Stimulated activated naive CD8-positive, alpha-beta T cell treated with anti-CD3 and anti-CD28 coated beads, Interleukin-15, amount 100 ng/mL, for 72 hours (primary cell): ENCODE measurements at regions not wholly inside any gene's neighbourhood (a gene's known extent, or its start where the extent isn't known, plus 50 kb on each side); places are given as distances from the start of the nearest gene placed in this dataset.
"Not testable (repeated sequence)": the region's sequence is repeated elsewhere in the genome, so short reads cannot be mapped to it uniquely, and the experiment has no call there.

Experiments used
- ATAC-seq: fragments of 150-1000 bp; cut with Tn5 transposase; 2 replicates; pipeline ENCODE4 v1.10.0; 2021; ENCODE audit warnings: mild to moderate bottlenecking, moderate library complexity
- DNase-seq, 2 donors: peaks; one replicate each; pipeline ENCODE4 v3.0.0; 2021 to 2022
- H3K27ac Mint-ChIP-seq, 2 donors: one replicate each; pipeline ENCODE4 v1.8.0; 2022; ENCODE audit warnings: mild to moderate bottlenecking in 2 of 2, mixed read lengths in 2 of 2, moderate library complexity in 2 of 2
- H3K27me3 Mint-ChIP-seq: one replicate; pipeline ENCODE4 v1.8.0; 2022; ENCODE audit warnings: mixed read lengths
- H3K4me1 Mint-ChIP-seq: one replicate; pipeline ENCODE4 v1.8.0; 2022; ENCODE audit warnings: mild to moderate bottlenecking, mixed read lengths
- H3K4me3 Mint-ChIP-seq, 2 donors: one replicate each; pipeline ENCODE4 v1.8.0; 2022; ENCODE audit warnings: mild to moderate bottlenecking in 2 of 2, mixed read lengths in 2 of 2, moderate library complexity in 1 of 2
- H3K9me3 Mint-ChIP-seq, 2 donors: one replicate each; pipeline ENCODE4 v1.8.0; 2022; ENCODE audit warnings: mixed read lengths in 2 of 2

GRCh38 chr7:53087274-53087673 lies 51.8 kb downstream of the POM121L12 start:
- Mint-ChIP-seq H3K27ac (no peak overlapping the region), H3K4me1 (no peaks in the 10 kb centered on the region), H3K4me3 (no peak overlapping the region), H3K9me3 (peaks cover 8 to 17% of the 10 kb centered on the region in 2 donors), H3K27me3 (no peaks in the 10 kb centered on the region)
- no peak for ATAC-seq
- DNase-seq: no peak

- Mint-ChIP-seq H3K4me3 (no peak overlapping the region), H3K4me1 (no peaks in the 10 kb centered on the region), H3K27me3 (no peaks in the 10 kb centered on the region), H3K9me3 (peaks cover 12 to 28% of the 10 kb centered on the region in 2 donors), H3K27ac (no peak overlapping the region)
- ATAC-seq (no peak), DNase-seq (no peak)
Measured at GRCh38 chr7:53094191-53094590, 58.8 kb downstream of the POM121L12 start.

- H3K27me3 Mint-ChIP-seq: no peaks in the 10 kb centered on the region
- H3K4me3 Mint-ChIP-seq: no peak overlapping the region
- no peak for DNase-seq
- H3K4me1 Mint-ChIP-seq: no peaks in the 10 kb centered on the region
- peaks cover 12 to 28% of the 10 kb centered on the region in 2 donors for H3K9me3 Mint-ChIP-seq
- no peak overlapping the region for H3K27ac Mint-ChIP-seq
- ATAC-seq: no peak
Measured at GRCh38 chr7:53094827-53095226, 59.4 kb downstream of the POM121L12 start.

- Mint-ChIP-seq H3K4me1 (no peaks in the 10 kb centered on the region), H3K4me3 (no peak overlapping the region), H3K9me3 (peaks cover 12 to 29% of the 10 kb centered on the region in 2 donors), H3K27me3 (no peaks in the 10 kb centered on the region), H3K27ac (no peak overlapping the region)
- DNase-seq (no peak), ATAC-seq (no peak)
Measured at GRCh38 chr7:53095731-53096501, 60.5 kb downstream of the POM121L12 start.

- H3K9me3 Mint-ChIP-seq: peaks cover 10 to 17% of the 10 kb centered on the region in 2 donors
Measured at GRCh38 chr7:53100091-53100490, 64.7 kb downstream of the POM121L12 start.

GRCh38 chr7:53101026-53101425 lies 65.6 kb downstream of the POM121L12 start:
- Mint-ChIP-seq H3K9me3 (peaks cover 10 to 17% of the 10 kb centered on the region in 2 donors), H3K4me1 (no peaks in the 10 kb centered on the region), H3K4me3 (no peak overlapping the region), H3K27ac (no peak overlapping the region), H3K27me3 (no peaks in the 10 kb centered on the region)
- ATAC-seq (no peak), DNase-seq (no peak)

More at GRCh38 chr7:53100091-53100490, 64.7 kb downstream of the POM121L12 start:
- ATAC-seq: no peak
- Mint-ChIP-seq H3K4me1 (no peaks in the 10 kb centered on the region), H3K27me3 (no peaks in the 10 kb centered on the region), H3K27ac (no peak overlapping the region), H3K4me3 (no peak overlapping the region)
- no peak for DNase-seq

GRCh38 chr7:53110425-53110824 lies 75.0 kb downstream of the POM121L12 start:
- Mint-ChIP-seq H3K27ac (no peak overlapping the region), H3K4me1 (no peaks in the 10 kb centered on the region), H3K9me3 (peaks cover 5 to 15% of the 10 kb centered on the region in 2 donors), H3K4me3 (no peak overlapping the region), H3K27me3 (no peaks in the 10 kb centered on the region)
- ATAC-seq (no peak), DNase-seq (no peak)

- Mint-ChIP-seq H3K9me3 (peaks cover 5 to 15% of the 10 kb centered on the region in 2 donors), H3K27ac (no peak overlapping the region), H3K27me3 (no peaks in the 10 kb centered on the region), H3K4me1 (no peaks in the 10 kb centered on the region), H3K4me3 (no peak overlapping the region)
- DNase-seq: no peak
- no peak for ATAC-seq
Measured at GRCh38 chr7:53111031-53111430, 75.6 kb downstream of the POM121L12 start.

- no peak for DNase-seq
- no peak overlapping the region for H3K4me3 Mint-ChIP-seq
- H3K27ac Mint-ChIP-seq: no peak overlapping the region
- H3K9me3 Mint-ChIP-seq: peaks cover 13 to 15% of the 10 kb centered on the region in 2 donors
- H3K27me3 Mint-ChIP-seq: no peaks in the 10 kb centered on the region
- ATAC-seq: no peak
- H3K4me1 Mint-ChIP-seq: no peaks in the 10 kb centered on the region
Measured at GRCh38 chr7:53113424-53113823, 78.0 kb downstream of the POM121L12 start.

- ATAC-seq: no peak
- no peak for DNase-seq
- Mint-ChIP-seq H3K4me3 (no peak overlapping the region), H3K4me1 (no peaks in the 10 kb centered on the region), H3K27ac (no peak overlapping the region), H3K27me3 (no peaks in the 10 kb centered on the region), H3K9me3 (peaks cover 19 to 21% of the 10 kb centered on the region in 2 donors)
Measured at GRCh38 chr7:53119514-53119941, 84.1 kb downstream of the POM121L12 start.

GRCh38 chr7:53121374-53121773 lies 85.9 kb downstream of the POM121L12 start:
- no peaks in the 10 kb centered on the region for H3K27me3 Mint-ChIP-seq
- DNase-seq: no peak
- no peaks in the 10 kb centered on the region for H3K4me1 Mint-ChIP-seq
- H3K9me3 Mint-ChIP-seq: peaks cover 16 to 24% of the 10 kb centered on the region in 2 donors
- no peak for ATAC-seq
- no peak overlapping the region for H3K4me3 Mint-ChIP-seq
- no peak overlapping the region for H3K27ac Mint-ChIP-seq

- no peak for ATAC-seq
- H3K4me3 Mint-ChIP-seq: no peak overlapping the region
- no peak overlapping the region for H3K27ac Mint-ChIP-seq
Measured at GRCh38 chr7:53131697-53132096, 96.3 kb downstream of the POM121L12 start.

GRCh38 chr7:53151496-53151895 lies 116.1 kb downstream of the POM121L12 start:
- no peaks in the 10 kb centered on the region for H3K4me1 Mint-ChIP-seq
- no peak overlapping the region for H3K4me3 Mint-ChIP-seq
- DNase-seq: no peak
- no peak overlapping the region for H3K27ac Mint-ChIP-seq
- H3K9me3 Mint-ChIP-seq: peaks cover 5 to 27% of the 10 kb centered on the region in 2 donors
- ATAC-seq: no peak
- H3K27me3 Mint-ChIP-seq: no peaks in the 10 kb centered on the region

More at GRCh38 chr7:53131697-53132096, 96.3 kb downstream of the POM121L12 start:
- H3K4me1 Mint-ChIP-seq: no peaks in the 10 kb centered on the region
- peaks cover 6 to 17% of the 10 kb centered on the region in 2 donors for H3K9me3 Mint-ChIP-seq
- DNase-seq: no peak
- no peaks in the 10 kb centered on the region for H3K27me3 Mint-ChIP-seq

GRCh38 chr7:53187184-53187583 lies 151.8 kb downstream of the POM121L12 start:
- DNase-seq, H3K27ac Mint-ChIP-seq, H3K4me3 Mint-ChIP-seq, H3K4me1 Mint-ChIP-seq, ATAC-seq, H3K27me3 Mint-ChIP-seq: not testable (repeated sequence)
- H3K9me3 Mint-ChIP-seq: peaks cover 4 to 19% of the 10 kb centered on the region in 2 donors

- Mint-ChIP-seq H3K9me3 (peaks cover 15 to 30% of the 10 kb centered on the region in 2 donors), H3K4me1 (no peaks in the 10 kb centered on the region), H3K27ac (no peak overlapping the region), H3K4me3 (no peak overlapping the region), H3K27me3 (no peaks in the 10 kb centered on the region)
- ATAC-seq (no peak), DNase-seq (no peak)
Measured at GRCh38 chr7:53191191-53191695, 155.8 kb downstream of the POM121L12 start.

GRCh38 chr7:53191836-53192443 lies 156.5 kb downstream of the POM121L12 start:
- no peaks in the 10 kb centered on the region for H3K4me1 Mint-ChIP-seq
- ATAC-seq (no peak), DNase-seq (no peak)
- no peaks in the 10 kb centered on the region for H3K27me3 Mint-ChIP-seq
- H3K27ac Mint-ChIP-seq: no peak overlapping the region
- H3K4me3 Mint-ChIP-seq: no peak overlapping the region
- H3K9me3 Mint-ChIP-seq: peaks cover 15 to 30% of the 10 kb centered on the region in 2 donors
